Endothelial cell (in vitro differentiated cells): ENCODE measurements at regions not wholly inside any gene's neighbourhood (a gene's known extent, or its start where the extent isn't known, plus 50 kb on each side); places are given as distances from the start of the nearest gene placed in this dataset.
"Not testable (repeated sequence)": the region's sequence is repeated elsewhere in the genome, so short reads cannot be mapped to it uniquely, and the experiment has no call there.

ENCODE experiments used
- DNase-seq: peaks from one replicate; pipeline ENCODE4 v3.0.0; 2021; ENCODE audit warnings: low spot score
- H3K27ac Mint-ChIP-seq: one replicate; pipeline ENCODE4 v1.8.0; 2021; ENCODE audit warnings: mixed read lengths, inconsistent platforms; ENCODE audit not compliant: unreplicated experiment
- H3K27me3 Mint-ChIP-seq: one replicate; pipeline ENCODE4 v1.8.0; 2021; ENCODE audit warnings: mild to moderate bottlenecking, moderate library complexity, mixed read lengths, inconsistent platforms; ENCODE audit not compliant: unreplicated experiment
- H3K36me3 Mint-ChIP-seq: one replicate; pipeline ENCODE4 v1.8.0; 2021; ENCODE audit warnings: mild to moderate bottlenecking, low read depth, mixed read lengths, inconsistent platforms; ENCODE audit not compliant: unreplicated experiment
- H3K4me1 Mint-ChIP-seq: one replicate; pipeline ENCODE4 v1.8.0; 2021; ENCODE audit warnings: mild to moderate bottlenecking, mixed read lengths, inconsistent platforms; ENCODE audit not compliant: unreplicated experiment
- H3K4me3 Mint-ChIP-seq: one replicate; pipeline ENCODE4 v1.8.0; 2021; ENCODE audit warnings: mild to moderate bottlenecking, mixed read lengths, inconsistent platforms; ENCODE audit not compliant: unreplicated experiment
- H3K9me3 Mint-ChIP-seq: one replicate; pipeline ENCODE4 v1.8.0; 2021; ENCODE audit warnings: mixed read lengths, inconsistent platforms; ENCODE audit not compliant: unreplicated experiment
- TF ChIP-seq, protein P1 (sequence below): fragments of 200-600 bp; sonication (generic); IDR thresholded peaks from one replicate; pipeline ENCODE4 v1.5.0; 2021; ENCODE audit warnings: antibody characterized with exemption; ENCODE audit not compliant: unreplicated experiment

DNA sequence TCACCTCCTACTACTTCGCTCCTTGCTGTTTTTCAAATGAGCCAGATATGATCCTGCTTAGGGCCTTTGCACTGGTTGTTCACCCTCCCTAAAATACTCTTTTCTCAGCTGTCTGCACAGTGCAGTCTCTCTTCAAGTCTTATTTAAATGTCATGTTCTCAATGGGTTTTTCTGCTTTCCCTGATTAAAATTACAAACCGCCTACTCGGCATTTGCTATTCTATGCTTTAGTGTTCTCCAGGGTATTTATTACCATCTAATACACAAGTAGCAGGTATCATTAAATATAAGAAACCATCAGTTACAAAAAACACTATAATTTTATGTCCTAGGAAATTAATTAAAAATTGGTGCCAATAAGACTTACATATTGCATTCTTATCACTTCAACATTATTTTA is 108.0 kb upstream of the TMTC1 start:
- no peaks in the 10 kb centered on the region for H3K36me3 Mint-ChIP-seq
- H3K27me3 Mint-ChIP-seq: peaks cover 2% of the 10 kb centered on the region
- H3K4me3 Mint-ChIP-seq: no peak overlapping the region
- H3K4me1 Mint-ChIP-seq: no peaks in the 10 kb centered on the region
- no peaks in the 10 kb centered on the region for H3K9me3 Mint-ChIP-seq
- no peak overlapping the region for H3K27ac Mint-ChIP-seq
- TF ChIP-seq, protein P1, sequence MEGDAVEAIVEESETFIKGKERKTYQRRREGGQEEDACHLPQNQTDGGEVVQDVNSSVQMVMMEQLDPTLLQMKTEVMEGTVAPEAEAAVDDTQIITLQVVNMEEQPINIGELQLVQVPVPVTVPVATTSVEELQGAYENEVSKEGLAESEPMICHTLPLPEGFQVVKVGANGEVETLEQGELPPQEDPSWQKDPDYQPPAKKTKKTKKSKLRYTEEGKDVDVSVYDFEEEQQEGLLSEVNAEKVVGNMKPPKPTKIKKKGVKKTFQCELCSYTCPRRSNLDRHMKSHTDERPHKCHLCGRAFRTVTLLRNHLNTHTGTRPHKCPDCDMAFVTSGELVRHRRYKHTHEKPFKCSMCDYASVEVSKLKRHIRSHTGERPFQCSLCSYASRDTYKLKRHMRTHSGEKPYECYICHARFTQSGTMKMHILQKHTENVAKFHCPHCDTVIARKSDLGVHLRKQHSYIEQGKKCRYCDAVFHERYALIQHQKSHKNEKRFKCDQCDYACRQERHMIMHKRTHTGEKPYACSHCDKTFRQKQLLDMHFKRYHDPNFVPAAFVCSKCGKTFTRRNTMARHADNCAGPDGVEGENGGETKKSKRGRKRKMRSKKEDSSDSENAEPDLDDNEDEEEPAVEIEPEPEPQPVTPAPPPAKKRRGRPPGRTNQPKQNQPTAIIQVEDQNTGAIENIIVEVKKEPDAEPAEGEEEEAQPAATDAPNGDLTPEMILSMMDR: no peak
- DNase-seq: no peak

DNA sequence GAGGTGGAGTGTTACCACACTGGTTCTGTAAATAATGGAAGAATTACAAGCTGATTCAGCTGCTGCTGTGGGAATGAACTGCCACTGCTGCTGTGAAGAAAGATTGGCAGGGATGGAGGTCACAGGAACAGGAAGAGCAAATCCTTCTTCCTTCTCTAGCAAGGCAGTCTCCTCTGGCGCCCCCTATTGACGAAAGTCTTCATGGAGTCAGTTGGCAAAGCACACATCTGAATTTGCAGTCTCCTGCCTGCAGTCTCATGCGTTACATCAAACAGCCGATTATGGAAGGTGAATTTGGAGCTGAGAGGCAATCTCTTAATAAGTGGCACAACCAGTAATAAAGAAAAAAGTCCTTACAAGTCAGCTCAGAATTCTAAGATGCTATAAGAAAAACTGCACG is 106.0 kb upstream of the TMTC1 start:
- Mint-ChIP-seq H3K27ac (no peak overlapping the region), H3K36me3 (no peaks in the 10 kb centered on the region), H3K27me3 (no peaks in the 10 kb centered on the region), H3K4me3 (no peak overlapping the region), H3K4me1 (no peaks in the 10 kb centered on the region), H3K9me3 (no peaks in the 10 kb centered on the region)
- peak; percentile 57 for DNase-seq
- TF ChIP-seq, protein P1: peak; percentile 60

DNA sequence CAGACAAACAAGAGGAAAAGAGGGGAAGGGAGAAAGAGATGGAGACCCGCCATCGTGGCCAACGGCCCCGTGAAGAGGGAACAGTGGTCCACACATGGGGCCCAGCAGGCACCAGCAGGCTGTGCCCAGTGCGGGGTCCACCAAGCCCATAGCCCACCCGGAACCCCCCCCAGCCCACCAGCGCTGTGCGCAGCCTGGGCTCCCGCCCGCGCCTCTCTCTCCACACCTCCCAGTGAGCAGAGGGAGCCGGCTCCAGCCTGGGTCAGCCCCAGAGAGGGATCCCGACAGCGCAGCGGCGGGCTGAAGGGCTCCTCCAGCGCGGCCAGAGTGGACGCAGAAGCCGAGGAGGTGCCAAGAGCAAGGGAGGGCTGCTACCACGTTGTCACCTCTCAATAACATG is 105.0 kb upstream of the TMTC1 start:
- H3K9me3 Mint-ChIP-seq: no peaks in the 10 kb centered on the region
- H3K4me3 Mint-ChIP-seq: no peak overlapping the region
- no peaks in the 10 kb centered on the region for H3K36me3 Mint-ChIP-seq
- H3K27ac Mint-ChIP-seq: no peak overlapping the region
- no peak for DNase-seq
- H3K27me3 Mint-ChIP-seq: no peaks in the 10 kb centered on the region
- no peaks in the 10 kb centered on the region for H3K4me1 Mint-ChIP-seq
- TF ChIP-seq, protein P1: no peak

DNA sequence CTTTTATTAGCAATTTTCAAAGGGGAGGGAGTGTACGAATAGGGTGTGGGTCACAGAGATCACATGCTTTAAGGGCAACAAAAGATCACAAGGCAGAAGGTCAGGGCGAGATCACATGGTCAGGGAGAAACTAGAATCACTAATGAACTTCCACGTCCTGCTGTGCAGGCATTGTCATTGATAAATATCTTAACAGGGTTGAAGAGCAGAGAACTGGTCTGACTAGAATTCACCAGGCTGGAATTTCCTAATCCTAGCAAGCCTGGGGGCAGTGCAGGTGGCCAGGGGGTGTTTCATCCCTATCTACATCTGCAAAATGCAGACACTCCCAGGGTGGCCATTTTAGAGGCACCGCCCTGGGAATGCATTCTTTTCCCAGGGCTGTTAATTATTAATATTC is 101.2 kb upstream of the TMTC1 start:
- not testable (repeated sequence) for H3K4me1 Mint-ChIP-seq, H3K4me3 Mint-ChIP-seq, H3K36me3 Mint-ChIP-seq, H3K9me3 Mint-ChIP-seq, H3K27me3 Mint-ChIP-seq, DNase-seq, H3K27ac Mint-ChIP-seq

DNA sequence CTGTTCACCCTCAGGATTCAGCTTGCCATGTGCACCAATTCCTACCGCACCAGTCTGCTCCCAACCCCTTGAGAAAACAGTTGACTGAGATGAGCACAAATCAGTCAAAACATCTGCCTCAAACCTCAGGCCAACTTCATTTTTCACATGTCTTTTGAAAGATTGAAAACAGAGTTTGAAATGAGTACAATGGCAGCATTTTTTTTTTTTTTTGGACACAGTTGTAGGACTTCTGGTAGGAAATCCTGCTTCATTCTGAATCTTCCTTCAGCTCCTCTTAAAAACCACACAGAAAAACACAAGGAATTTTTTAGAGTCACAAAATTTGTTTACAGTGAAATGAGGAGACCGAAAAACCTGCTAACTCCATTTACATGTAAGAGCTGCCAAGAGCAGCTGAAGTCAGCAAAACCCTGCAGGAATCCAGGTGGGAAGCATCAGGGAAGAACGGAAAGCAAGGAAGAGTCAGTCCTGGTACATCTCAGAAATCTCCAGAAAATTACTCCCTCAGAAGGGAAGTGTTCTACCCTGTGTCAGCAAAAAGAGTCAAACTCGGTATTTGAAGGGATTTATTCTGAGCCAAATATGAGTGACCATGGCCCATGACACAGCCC is 100.3 kb upstream of the TMTC1 start:
- Mint-ChIP-seq H3K27me3 (no peaks in the 10 kb centered on the region), H3K4me1 (no peaks in the 10 kb centered on the region), H3K4me3 (no peak overlapping the region), H3K9me3 (no peaks in the 10 kb centered on the region), H3K36me3 (no peaks in the 10 kb centered on the region), H3K27ac (no peak overlapping the region)
- no peak for DNase-seq
- TF ChIP-seq, protein P1: no peak
